ENCODE measurements at regions not wholly inside any gene's neighbourhood (a gene's known extent, or its start where the extent isn't known, plus 50 kb on each side); places are given as distances from the start of the nearest gene placed in this dataset.
"Not testable (repeated sequence)": the region's sequence is repeated elsewhere in the genome, so short reads cannot be mapped to it uniquely, and the experiment has no call there.

- no peak for DNase-seq (ENCODE audit: low spot score)
These were observed 247.7 kb upstream of the RFX3 start for GRCh38 chr9:3773362-3774060.

GRCh38 chr9:3769646-3770045 lies 243.8 kb upstream of the RFX3 start:
- no peak for DNase-seq (ENCODE audit: low spot score)

- peak; percentile 42 for DNase-seq (ENCODE audit: low spot score)
These were observed 243.1 kb upstream of the RFX3 start for GRCh38 chr9:3768712-3769457.

GRCh38 chr9:3768286-3768685 lies 242.5 kb upstream of the RFX3 start:
- DNase-seq (ENCODE audit: low spot score) = no peak

GRCh38 chr9:3762076-3762475 lies 236.3 kb upstream of the RFX3 start:
- DNase-seq (ENCODE audit: low spot score) = no peak

GRCh38 chr9:3760031-3760430 lies 234.2 kb upstream of the RFX3 start:
- peak; percentile 48 for DNase-seq (ENCODE audit: low spot score)

GRCh38 chr9:3758816-3759576 lies 233.2 kb upstream of the RFX3 start:
- DNase-seq (ENCODE audit: low spot score) = no peak

GRCh38 chr9:3756071-3756470 lies 230.3 kb upstream of the RFX3 start:
- DNase-seq (ENCODE audit: low spot score) = no peak

- no peak for DNase-seq (ENCODE audit: low spot score)
These were observed 225.4 kb upstream of the RFX3 start for GRCh38 chr9:3751125-3751758.

- DNase-seq (ENCODE audit: low spot score) = no peak
These were observed 224.5 kb upstream of the RFX3 start for GRCh38 chr9:3750321-3750720.

- DNase-seq (ENCODE audit: low spot score) = no peak
These were observed 220.8 kb upstream of the RFX3 start for GRCh38 chr9:3746296-3747275.

GRCh38 chr9:3743901-3744413 lies 218.2 kb upstream of the RFX3 start:
- DNase-seq (ENCODE audit: low spot score) = no peak

- no peak for DNase-seq (ENCODE audit: low spot score)
These were observed 216.8 kb upstream of the RFX3 start for GRCh38 chr9:3742586-3742985.

GRCh38 chr9:3741729-3742128 lies 215.9 kb upstream of the RFX3 start:
- no peak for DNase-seq (ENCODE audit: low spot score)

GRCh38 chr9:3740690-3741419 lies 215.1 kb upstream of the RFX3 start:
- DNase-seq (ENCODE audit: low spot score) = no peak

GRCh38 chr9:3736161-3736560 lies 210.4 kb upstream of the RFX3 start:
- DNase-seq (ENCODE audit: low spot score) = no peak

- DNase-seq (ENCODE audit: low spot score) = no peak
These were observed 209.4 kb upstream of the RFX3 start for GRCh38 chr9:3735251-3735650.

- not testable (repeated sequence) for DNase-seq (ENCODE audit: low spot score)
These were observed 207.9 kb upstream of the RFX3 start for GRCh38 chr9:3733527-3734262.

- DNase-seq (ENCODE audit: low spot score) = no peak
These were observed 207.2 kb upstream of the RFX3 start for GRCh38 chr9:3733039-3733408.

Data from ureter (tissue), 1 donor.